CD14-positive monocyte (primary cell): ENCODE measurements at regions not wholly inside any gene's neighbourhood (a gene's known extent, or its start where the extent isn't known, plus 50 kb on each side); places are given as distances from the start of the nearest gene placed in this dataset.
"Not testable (repeated sequence)": the region's sequence is repeated elsewhere in the genome, so short reads cannot be mapped to it uniquely, and the experiment has no call there.

Experiments used
- DNase-seq, 3 donors: peaks; one replicate each; pipeline ENCODE4 v3.0.0-alpha.2; 2011 to 2022
- H2AFZ ChIP-seq: 2 replicates; pipeline ENCODE4 v1.6.0; 2012; ENCODE audit warnings: mild to moderate bottlenecking, low read depth, low read length, inconsistent platforms; ENCODE audit not compliant: insufficient read depth, poor library complexity, severe bottlenecking
- H3K27ac ChIP-seq, 2 donors: 1 replicate in 1 of 2; 2 replicates in 1 of 2; pipeline ENCODE4 v1.5.1; 2012 to 2013; ENCODE audit warnings: low read length in 2 of 2, control low read depth in 1 of 2, inconsistent platforms in 1 of 2, low read depth in 1 of 2, mild to moderate bottlenecking in 1 of 2
- H3K27me3 ChIP-seq, 2 donors: one replicate each; pipeline versions ENCODE4 v1.6.0 to v1.6.1; 2011 to 2013; ENCODE audit warnings: low read length in 2 of 2; ENCODE audit not compliant: control insufficient read depth in 2 of 2, insufficient read depth in 2 of 2
- H3K36me3 ChIP-seq, 2 donors: replicated peaks in 1 of 2; 1 replicate in 1 of 2; 2 replicates in 1 of 2; pipeline versions ENCODE4 v1.5.1 to v1.6.1; 2012 to 2013; ENCODE audit warnings: low read length in 2 of 2, control low read depth in 1 of 2, inconsistent platforms in 1 of 2, mild to moderate bottlenecking in 1 of 2; ENCODE audit not compliant: insufficient read depth in 2 of 2, control insufficient read depth in 1 of 2
- H3K4me1 ChIP-seq, 2 donors: 1 replicate in 1 of 2; 2 replicates in 1 of 2; pipeline versions ENCODE4 v1.5.1 to v1.6.1; 2012 to 2013; ENCODE audit warnings: low read length in 2 of 2, control low read depth in 1 of 2, inconsistent platforms in 1 of 2, mild to moderate bottlenecking in 1 of 2, moderate library complexity in 1 of 2; ENCODE audit not compliant: insufficient read depth in 2 of 2, control insufficient read depth in 1 of 2
- H3K4me2 ChIP-seq: replicated peaks from 2 replicates; pipeline ENCODE3; 2012; ENCODE audit warnings: low read length, moderate library complexity, mild to moderate bottlenecking; ENCODE audit not compliant: poor library complexity, severe bottlenecking; ENCODE audit errors: extremely low read depth
- H3K4me3 ChIP-seq, 3 experiments: fragments of 200-600 bp in 1 of 3; sonication (generic) in 1 of 3; replicated peaks in 1 of 3; 1 replicate in 2 of 3; 2 replicates in 1 of 3; pipeline ENCODE4 v1.5.1; 2011 to 2013; ENCODE audit warnings: low read length in 3 of 3, mild to moderate bottlenecking in 3 of 3, control low read depth in 2 of 3, low read depth in 2 of 3, inconsistent platforms in 1 of 3, moderate library complexity in 1 of 3
- H3K79me2 ChIP-seq: 2 replicates; pipeline ENCODE4 v1.6.0; 2012; ENCODE audit warnings: mild to moderate bottlenecking, control low read depth, inconsistent platforms, low read length, moderate library complexity; ENCODE audit not compliant: insufficient read depth
- H3K9ac ChIP-seq: 2 replicates; pipeline ENCODE4 v1.6.0; 2017; ENCODE audit warnings: low read length, mild to moderate bottlenecking; ENCODE audit not compliant: insufficient read depth, poor library complexity, severe bottlenecking
- H3K9me3 ChIP-seq, 2 donors: replicated peaks in 1 of 2; 1 replicate in 1 of 2; 2 replicates in 1 of 2; pipeline versions ENCODE4 v1.5.1 to v1.6.1; 2012 to 2013; ENCODE audit warnings: low read length in 2 of 2, control low read depth in 1 of 2; ENCODE audit not compliant: control insufficient read depth in 1 of 2, insufficient read depth in 1 of 2
- H4K20me1 ChIP-seq: 2 replicates; pipeline ENCODE4 v1.6.0; 2012; ENCODE audit warnings: mild to moderate bottlenecking, low read length, control low read depth, moderate library complexity; ENCODE audit not compliant: insufficient read depth
- H3K27ac Mint-ChIP-seq, 7 donors: one replicate each; pipeline ENCODE4 v1.8.0; 2020; ENCODE audit warnings: mild to moderate bottlenecking in 7 of 7, mixed read lengths in 7 of 7, moderate library complexity in 6 of 7, inconsistent platforms in 2 of 7
- H3K27me3 Mint-ChIP-seq, 3 donors: one replicate each; pipeline ENCODE4 v1.8.0; 2021 to 2022; ENCODE audit warnings: low read depth in 3 of 3, mild to moderate bottlenecking in 3 of 3, mixed read lengths in 3 of 3, moderate library complexity in 3 of 3, inconsistent platforms in 1 of 3
- H3K36me3 Mint-ChIP-seq, 2 donors: one replicate each; pipeline ENCODE4 v1.8.0; 2020; ENCODE audit warnings: mixed read lengths in 2 of 2, inconsistent platforms in 1 of 2, mild to moderate bottlenecking in 1 of 2
- H3K4me1 Mint-ChIP-seq: one replicate; pipeline ENCODE4 v1.8.0; 2020; ENCODE audit warnings: mild to moderate bottlenecking, mixed read lengths
- H3K4me3 Mint-ChIP-seq, 2 donors: one replicate each; pipeline ENCODE4 v1.8.0; 2020; ENCODE audit warnings: mild to moderate bottlenecking in 2 of 2, mixed read lengths in 2 of 2, moderate library complexity in 1 of 2
- H3K9me3 Mint-ChIP-seq, 7 donors: one replicate each; pipeline ENCODE4 v1.8.0; 2020 to 2022; ENCODE audit warnings: mixed read lengths in 7 of 7, mild to moderate bottlenecking in 6 of 7, moderate library complexity in 6 of 7, inconsistent platforms in 2 of 7
- WGBS: methylation state at CpG from one replicate; pipeline ENCODE4 v1.1.5; 2013; ENCODE audit warnings: missing lambda C conversion rate; ENCODE audit not compliant: insufficient coverage; 5-methylcytosine and 5-hydroxymethylcytosine counted together
- intact Hi-C, 2 donors: fragments of 100-400 bp; cut with micrococcal nuclease; formaldehyde crosslinking; loops; one replicate each; pipeline versions ENCODE4 v1.15.0 to v1.15.1; 2023
- TF ChIP-seq, protein P1 (sequence below): fragments of 200-600 bp; IDR thresholded peaks from one replicate; pipeline ENCODE4 v1.8.0; 2022; ENCODE audit warnings: antibody characterized with exemption, mild to moderate bottlenecking

DNA sequence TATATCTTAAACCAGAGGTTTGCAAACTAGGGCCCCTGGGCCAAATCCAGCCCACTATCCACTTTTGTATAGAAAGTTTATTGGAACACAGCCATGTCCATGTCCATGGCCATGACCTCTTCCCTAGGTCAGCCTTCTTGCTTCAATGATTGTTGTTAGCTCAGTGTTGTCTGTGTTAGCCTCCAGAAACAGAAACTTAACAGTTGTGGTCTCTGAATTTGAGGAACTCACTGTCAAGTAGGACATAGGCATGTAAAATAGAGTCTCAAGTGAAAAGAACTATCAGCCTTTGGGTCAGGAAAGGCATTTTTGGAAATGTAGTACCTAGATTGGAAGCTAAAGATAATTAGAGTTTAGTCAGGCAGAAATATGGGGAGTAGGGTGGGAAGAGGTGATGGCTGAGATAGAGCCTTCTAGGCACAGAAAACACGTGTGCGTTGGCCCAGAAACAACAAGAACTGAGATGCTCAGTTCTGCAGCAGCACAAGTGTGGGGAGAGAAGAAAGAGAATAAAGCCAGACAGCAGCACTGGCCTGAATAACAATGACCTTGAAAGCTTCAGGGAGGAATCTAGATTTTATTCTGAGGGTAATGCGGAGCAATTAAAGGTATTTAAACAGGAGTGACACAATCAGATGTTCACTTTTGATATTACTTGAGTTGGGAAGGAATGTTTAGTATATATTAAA, 87.0 kb upstream of the OLIG3 start:
- Histone ChIP-seq H3K79me2 (no peaks in the 10 kb centered on the region), H3K9me3 (peaks cover 0 to 3% of the 10 kb centered on the region in 2 donors), H3K4me1 (no peaks in the 10 kb centered on the region), H3K27me3 (peaks cover 0 to 3% of the 10 kb centered on the region in 2 donors), H2AFZ (no peak overlapping the region), H3K36me3 (no peaks in the 10 kb centered on the region), H3K4me2 (no peak overlapping the region), H4K20me1 (no peaks in the 10 kb centered on the region), H3K27ac (no peak overlapping the region), H3K9ac (no peak overlapping the region), H3K4me3 (no peak overlapping the region)
- no peak overlapping the region for H3K4me3 Mint-ChIP-seq
- DNase-seq = no peak
- peaks cover 0 to 8% (median 2%) of the 10 kb centered on the region in 3 donors for H3K27me3 Mint-ChIP-seq
- H3K36me3 Mint-ChIP-seq = no peaks in the 10 kb centered on the region
- peaks cover 0 to 10% (median 3%) of the 10 kb centered on the region in 7 donors for H3K9me3 Mint-ChIP-seq
- intact Hi-C loops = no loop called here
- TF ChIP-seq, protein P1, sequence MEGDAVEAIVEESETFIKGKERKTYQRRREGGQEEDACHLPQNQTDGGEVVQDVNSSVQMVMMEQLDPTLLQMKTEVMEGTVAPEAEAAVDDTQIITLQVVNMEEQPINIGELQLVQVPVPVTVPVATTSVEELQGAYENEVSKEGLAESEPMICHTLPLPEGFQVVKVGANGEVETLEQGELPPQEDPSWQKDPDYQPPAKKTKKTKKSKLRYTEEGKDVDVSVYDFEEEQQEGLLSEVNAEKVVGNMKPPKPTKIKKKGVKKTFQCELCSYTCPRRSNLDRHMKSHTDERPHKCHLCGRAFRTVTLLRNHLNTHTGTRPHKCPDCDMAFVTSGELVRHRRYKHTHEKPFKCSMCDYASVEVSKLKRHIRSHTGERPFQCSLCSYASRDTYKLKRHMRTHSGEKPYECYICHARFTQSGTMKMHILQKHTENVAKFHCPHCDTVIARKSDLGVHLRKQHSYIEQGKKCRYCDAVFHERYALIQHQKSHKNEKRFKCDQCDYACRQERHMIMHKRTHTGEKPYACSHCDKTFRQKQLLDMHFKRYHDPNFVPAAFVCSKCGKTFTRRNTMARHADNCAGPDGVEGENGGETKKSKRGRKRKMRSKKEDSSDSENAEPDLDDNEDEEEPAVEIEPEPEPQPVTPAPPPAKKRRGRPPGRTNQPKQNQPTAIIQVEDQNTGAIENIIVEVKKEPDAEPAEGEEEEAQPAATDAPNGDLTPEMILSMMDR = no peak
- peaks cover 4% of the 10 kb centered on the region for H3K4me1 Mint-ChIP-seq
- 70% methylated on average over 2 of the region's 3 CpGs for WGBS
- no peak overlapping the region for H3K27ac Mint-ChIP-seq

DNA sequence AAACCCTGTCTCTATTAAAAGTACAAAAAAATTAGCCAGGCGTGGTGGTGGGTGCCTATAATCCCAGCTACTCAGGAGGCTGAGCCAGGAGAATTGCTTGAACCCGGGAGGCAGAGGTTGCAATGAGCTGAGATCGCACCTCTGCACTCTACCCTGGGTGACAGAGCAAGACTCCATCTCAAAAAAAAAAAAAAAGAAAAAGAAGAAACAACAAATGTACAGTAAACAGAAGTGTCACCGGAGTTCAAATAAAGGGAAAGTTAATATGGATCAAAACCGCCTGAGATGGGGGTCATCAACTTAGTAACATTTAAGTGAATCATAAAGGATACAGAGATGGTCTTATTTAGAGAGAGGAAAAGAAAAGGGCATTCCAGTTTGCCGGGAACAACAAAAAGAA, 89.3 kb upstream of the OLIG3 start:
- H3K4me1 ChIP-seq, H3K36me3 Mint-ChIP-seq, H3K9me3 ChIP-seq, intact Hi-C loops, H2AFZ ChIP-seq, H3K36me3 ChIP-seq, H3K4me3 ChIP-seq, H3K27me3 ChIP-seq, H3K27ac Mint-ChIP-seq, H3K27me3 Mint-ChIP-seq, H3K4me3 Mint-ChIP-seq, H3K79me2 ChIP-seq, H3K27ac ChIP-seq, H3K4me2 ChIP-seq, H3K4me1 Mint-ChIP-seq, H4K20me1 ChIP-seq, DNase-seq, H3K9ac ChIP-seq: not testable (repeated sequence)
- peaks cover 2 to 14% (median 4%) of the 10 kb centered on the region in 7 donors for H3K9me3 Mint-ChIP-seq
- WGBS = 87% methylated on average over 3 of the region's 6 CpGs
